DND-41 (cell line): ENCODE measurements at regions not wholly inside any gene's neighbourhood (a gene's known extent, or its start where the extent isn't known, plus 50 kb on each side); places are given as distances from the start of the nearest gene placed in this dataset.
"Not testable (repeated sequence)": the region's sequence is repeated elsewhere in the genome, so short reads cannot be mapped to it uniquely, and the experiment has no call there.

Source experiments
- ATAC-seq: fragments of 200-7000 bp; cut with Tn5 transposase; 3 replicates; pipeline ENCODE4 v1.9.1; 2021; ENCODE audit warnings: low read depth; ENCODE audit not compliant: insufficient read depth
- DNase-seq: peaks from one replicate; pipeline ENCODE4 v3.0.0-alpha.2; 2020
- H2AFZ ChIP-seq: 2 replicates; pipeline ENCODE4 v1.6.0; 2012; ENCODE audit warnings: low read depth, low read length
- H3K27ac ChIP-seq: 2 replicates; pipeline ENCODE4 v1.5.1; 2012; ENCODE audit warnings: low read length, inconsistent platforms
- H3K27me3 ChIP-seq: fragments of 200-600 bp; sonication (generic); 2 replicates; pipeline ENCODE4 v1.6.0; 2012; ENCODE audit warnings: low read length, mild to moderate bottlenecking, inconsistent platforms; ENCODE audit not compliant: insufficient read depth, poor library complexity
- H3K36me3 ChIP-seq: 2 replicates; pipeline ENCODE4 v1.5.1; 2012; ENCODE audit warnings: low read length, inconsistent platforms; ENCODE audit not compliant: insufficient read depth
- H3K4me1 ChIP-seq: 2 replicates; pipeline ENCODE4 v1.5.1; 2012; ENCODE audit warnings: mild to moderate bottlenecking, low read length; ENCODE audit not compliant: insufficient read depth
- H3K4me2 ChIP-seq: 2 replicates; pipeline ENCODE4 v1.6.0; 2012; ENCODE audit warnings: mild to moderate bottlenecking, moderate library complexity, low read length, inconsistent platforms; ENCODE audit not compliant: insufficient read depth
- H3K4me3 ChIP-seq, 2 experiments: fragments of 200-600 bp in 1 of 2; shearing (Covaris generic) in 1 of 2; 2 replicates each; pipeline ENCODE4 v1.5.1; 2012 to 2016; ENCODE audit warnings: inconsistent platforms in 2 of 2, low read length in 2 of 2, mild to moderate bottlenecking in 2 of 2, low read depth in 1 of 2, moderate library complexity in 1 of 2
- H3K79me2 ChIP-seq: 2 replicates; pipeline ENCODE4 v1.6.0; 2012; ENCODE audit warnings: low read length, inconsistent platforms; ENCODE audit not compliant: insufficient read depth
- H3K9ac ChIP-seq: 2 replicates; pipeline ENCODE4 v1.6.0; 2012; ENCODE audit warnings: low read depth, mild to moderate bottlenecking, inconsistent platforms, low read length, moderate library complexity
- H3K9me3 ChIP-seq: 2 replicates; pipeline ENCODE4 v1.5.1; 2012; ENCODE audit warnings: low read length, moderate library complexity, mild to moderate bottlenecking, inconsistent platforms; ENCODE audit not compliant: insufficient read depth, severe bottlenecking
- H4K20me1 ChIP-seq: 2 replicates; pipeline ENCODE4 v1.6.0; 2012; ENCODE audit warnings: low read length; ENCODE audit not compliant: insufficient read depth
- EZH2 ChIP-seq: IDR thresholded peaks from 3 replicates; pipeline ENCODE4 v1.6.1; 2012; ENCODE audit warnings: borderline replicate concordance, low read depth, mild to moderate bottlenecking, moderate library complexity, low read length, inconsistent platforms; ENCODE audit not compliant: severe bottlenecking
- TF ChIP-seq, protein P1 (sequence below): IDR thresholded peaks from 2 replicates; pipeline ENCODE4 v1.5.1; 2012; ENCODE audit warnings: borderline replicate concordance, low read length, moderate library complexity, mild to moderate bottlenecking; ENCODE audit not compliant: poor library complexity, severe bottlenecking; ENCODE audit errors: extremely low read depth

DNA sequence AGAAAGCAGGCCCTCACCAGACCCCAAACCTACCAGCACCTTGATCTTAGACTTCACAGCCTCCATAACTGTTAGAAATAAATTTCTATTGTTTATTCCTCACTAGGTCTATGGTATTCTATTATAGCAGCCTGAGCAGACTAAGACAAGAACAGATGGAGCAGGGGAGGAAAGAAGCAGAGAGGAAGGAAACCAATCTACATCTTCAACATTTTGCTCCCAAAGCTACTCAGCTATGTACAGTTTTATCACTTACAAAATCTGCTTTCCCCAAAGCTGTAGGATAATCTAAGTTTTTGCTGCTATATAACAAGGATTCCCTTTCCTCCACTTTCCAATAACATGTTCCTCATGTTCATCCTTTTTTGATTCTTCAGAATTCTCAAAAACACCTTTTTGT, 274.4 kb upstream of the CHAC2 start:
- Histone ChIP-seq H3K4me2 (no peak overlapping the region), H3K4me1 (no peaks in the 10 kb centered on the region), H3K4me3 (no peak overlapping the region), H3K27ac (no peak overlapping the region), H3K79me2 (no peaks in the 10 kb centered on the region), H2AFZ (no peak overlapping the region), H3K9ac (no peak overlapping the region), H3K27me3 (no peaks in the 10 kb centered on the region), H4K20me1 (no peaks in the 10 kb centered on the region), H3K9me3 (no peaks in the 10 kb centered on the region), H3K36me3 (no peaks in the 10 kb centered on the region)
- no peak for TF ChIP-seq EZH2
- TF ChIP-seq, protein P1, sequence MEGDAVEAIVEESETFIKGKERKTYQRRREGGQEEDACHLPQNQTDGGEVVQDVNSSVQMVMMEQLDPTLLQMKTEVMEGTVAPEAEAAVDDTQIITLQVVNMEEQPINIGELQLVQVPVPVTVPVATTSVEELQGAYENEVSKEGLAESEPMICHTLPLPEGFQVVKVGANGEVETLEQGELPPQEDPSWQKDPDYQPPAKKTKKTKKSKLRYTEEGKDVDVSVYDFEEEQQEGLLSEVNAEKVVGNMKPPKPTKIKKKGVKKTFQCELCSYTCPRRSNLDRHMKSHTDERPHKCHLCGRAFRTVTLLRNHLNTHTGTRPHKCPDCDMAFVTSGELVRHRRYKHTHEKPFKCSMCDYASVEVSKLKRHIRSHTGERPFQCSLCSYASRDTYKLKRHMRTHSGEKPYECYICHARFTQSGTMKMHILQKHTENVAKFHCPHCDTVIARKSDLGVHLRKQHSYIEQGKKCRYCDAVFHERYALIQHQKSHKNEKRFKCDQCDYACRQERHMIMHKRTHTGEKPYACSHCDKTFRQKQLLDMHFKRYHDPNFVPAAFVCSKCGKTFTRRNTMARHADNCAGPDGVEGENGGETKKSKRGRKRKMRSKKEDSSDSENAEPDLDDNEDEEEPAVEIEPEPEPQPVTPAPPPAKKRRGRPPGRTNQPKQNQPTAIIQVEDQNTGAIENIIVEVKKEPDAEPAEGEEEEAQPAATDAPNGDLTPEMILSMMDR = no peak
- ATAC-seq (no peak), DNase-seq (no peak)

DNA sequence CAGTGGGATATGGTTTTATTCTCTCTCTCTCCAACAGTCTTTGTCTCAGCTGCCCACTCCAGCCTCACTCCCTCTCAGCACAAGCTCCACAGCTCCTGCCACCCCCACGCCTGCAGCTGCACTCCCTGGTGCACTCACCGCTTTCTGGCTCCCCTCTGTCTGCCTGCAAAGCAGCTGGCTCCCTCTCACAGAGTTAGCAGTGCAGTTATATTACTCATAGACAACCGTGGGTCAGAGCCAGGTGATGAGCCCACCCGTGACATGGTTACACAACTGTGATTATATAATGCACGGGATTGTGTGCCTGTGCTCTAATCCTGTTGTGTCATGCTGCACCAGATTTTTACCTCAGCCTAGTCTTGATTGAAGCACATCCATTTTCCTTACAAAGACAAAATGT, 276.9 kb upstream of the CHAC2 start:
- Histone ChIP-seq H4K20me1 (no peaks in the 10 kb centered on the region), H3K4me3 (no peak overlapping the region), H3K27ac (no peak overlapping the region), H3K4me2 (no peak overlapping the region), H3K27me3 (no peaks in the 10 kb centered on the region), H3K36me3 (no peaks in the 10 kb centered on the region), H3K79me2 (no peaks in the 10 kb centered on the region), H3K9me3 (no peaks in the 10 kb centered on the region), H3K4me1 (no peaks in the 10 kb centered on the region), H3K9ac (no peak overlapping the region), H2AFZ (no peak overlapping the region)
- TF ChIP-seq EZH2 = no peak
- TF ChIP-seq, protein P1 = no peak
- no peak for ATAC-seq
- DNase-seq = no peak

DNA sequence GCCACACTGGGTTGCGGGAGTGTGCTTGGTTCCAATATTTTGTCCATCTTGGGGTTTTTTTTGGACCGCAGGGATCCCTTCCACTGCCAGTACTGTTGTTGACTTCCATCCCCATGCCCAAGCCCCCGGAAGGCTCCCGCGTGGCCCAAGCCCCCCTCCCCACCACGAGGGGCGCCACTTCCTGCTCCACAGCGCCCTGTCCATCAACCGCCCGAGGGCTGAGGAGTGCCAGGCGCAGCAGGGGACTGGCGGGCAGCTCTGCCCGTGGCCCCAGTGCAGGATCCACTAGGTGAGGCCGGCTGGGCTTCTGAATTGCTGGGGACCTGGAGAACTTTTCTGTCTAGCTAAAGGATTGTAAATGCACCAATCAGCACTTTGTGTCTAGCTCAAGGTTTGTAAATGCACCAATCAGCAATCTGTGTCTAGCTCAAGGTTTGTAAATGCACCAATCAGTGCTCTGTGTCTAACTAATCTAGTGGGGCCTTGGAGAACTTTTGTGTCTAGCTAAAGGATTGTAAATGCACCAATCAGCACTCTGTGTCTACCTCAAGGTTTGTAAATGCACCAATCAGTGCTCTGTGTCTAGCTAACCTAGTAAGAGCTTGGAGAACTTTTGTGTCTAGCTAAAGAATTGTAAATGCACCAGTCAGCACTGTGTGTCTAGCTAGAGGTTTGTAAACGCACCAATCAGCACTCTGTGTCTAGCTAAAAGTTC, 281.3 kb upstream of the CHAC2 start:
- not testable (repeated sequence) for H3K27ac ChIP-seq, H2AFZ ChIP-seq, H3K4me2 ChIP-seq, H3K36me3 ChIP-seq, H4K20me1 ChIP-seq, H3K9me3 ChIP-seq, ATAC-seq, H3K79me2 ChIP-seq, DNase-seq, H3K9ac ChIP-seq, H3K4me1 ChIP-seq, H3K4me3 ChIP-seq, H3K27me3 ChIP-seq

DNA sequence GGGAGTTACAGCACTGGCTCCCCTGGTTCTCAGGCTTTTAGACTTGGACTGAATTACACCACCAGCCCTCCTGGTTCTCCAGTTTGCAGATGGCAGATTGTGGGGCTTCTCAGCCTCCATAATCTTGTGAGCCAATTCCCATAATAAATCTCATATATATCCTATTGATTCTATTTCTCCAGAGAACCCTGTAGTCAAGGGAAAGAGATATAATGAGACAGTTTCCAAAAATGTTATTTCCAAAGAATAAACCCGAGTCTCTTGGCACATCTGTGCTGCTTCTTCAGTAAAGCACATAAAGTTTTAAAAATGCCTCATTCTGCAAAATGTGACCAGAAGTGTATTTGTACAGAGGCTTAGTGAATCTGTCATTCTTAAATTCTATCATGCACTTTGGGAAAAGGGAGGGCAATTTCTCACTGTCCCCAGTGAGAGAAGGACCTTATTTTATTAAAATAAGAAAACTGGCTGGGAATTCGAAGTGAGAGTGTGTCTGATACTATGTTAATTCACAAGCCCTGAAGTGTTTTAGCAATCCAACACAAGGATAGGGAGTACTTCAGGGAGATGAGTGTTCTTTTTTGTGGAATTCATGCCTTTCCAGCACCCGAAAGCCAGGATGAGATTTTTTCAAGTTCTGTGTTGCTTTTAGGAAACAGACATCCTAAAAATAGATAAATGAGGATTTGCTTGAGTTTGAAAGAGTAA, 282.4 kb upstream of the CHAC2 start:
- Histone ChIP-seq H3K4me3 (no peak overlapping the region), H3K9me3 (no peaks in the 10 kb centered on the region), H3K36me3 (no peaks in the 10 kb centered on the region), H3K4me2 (no peak overlapping the region), H2AFZ (no peak overlapping the region), H3K27me3 (no peaks in the 10 kb centered on the region), H3K79me2 (no peaks in the 10 kb centered on the region), H3K4me1 (no peaks in the 10 kb centered on the region), H3K9ac (no peak overlapping the region), H3K27ac (no peak overlapping the region), H4K20me1 (no peaks in the 10 kb centered on the region)
- TF ChIP-seq, protein P1 = no peak
- DNase-seq = no peak
- ATAC-seq = no peak
